Hindlimb muscle (tissue), 1 donor: ENCODE measurements at regions not wholly inside any gene's neighbourhood (a gene's known extent, or its start where the extent isn't known, plus 50 kb on each side); places are given as distances from the start of the nearest gene placed in this dataset.

Source experiments
- DNase-seq: peaks from one replicate; pipeline ENCODE4 v3.0.0-alpha.2; 2013

- no peak for DNase-seq
Observed at GRCh38 chr6:156029286-156029985, 573.8 kb upstream of the NOX3 start.

GRCh38 chr6:156028335-156029131 is 572.9 kb upstream of the NOX3 start:
- DNase-seq: no peak

- DNase-seq: no peak
Observed at GRCh38 chr6:156027248-156027626, 571.6 kb upstream of the NOX3 start.

GRCh38 chr6:156026486-156027247 is 571.0 kb upstream of the NOX3 start:
- DNase-seq: no peak

- no peak for DNase-seq
Observed at GRCh38 chr6:156024339-156024738, 568.7 kb upstream of the NOX3 start.

DNA sequence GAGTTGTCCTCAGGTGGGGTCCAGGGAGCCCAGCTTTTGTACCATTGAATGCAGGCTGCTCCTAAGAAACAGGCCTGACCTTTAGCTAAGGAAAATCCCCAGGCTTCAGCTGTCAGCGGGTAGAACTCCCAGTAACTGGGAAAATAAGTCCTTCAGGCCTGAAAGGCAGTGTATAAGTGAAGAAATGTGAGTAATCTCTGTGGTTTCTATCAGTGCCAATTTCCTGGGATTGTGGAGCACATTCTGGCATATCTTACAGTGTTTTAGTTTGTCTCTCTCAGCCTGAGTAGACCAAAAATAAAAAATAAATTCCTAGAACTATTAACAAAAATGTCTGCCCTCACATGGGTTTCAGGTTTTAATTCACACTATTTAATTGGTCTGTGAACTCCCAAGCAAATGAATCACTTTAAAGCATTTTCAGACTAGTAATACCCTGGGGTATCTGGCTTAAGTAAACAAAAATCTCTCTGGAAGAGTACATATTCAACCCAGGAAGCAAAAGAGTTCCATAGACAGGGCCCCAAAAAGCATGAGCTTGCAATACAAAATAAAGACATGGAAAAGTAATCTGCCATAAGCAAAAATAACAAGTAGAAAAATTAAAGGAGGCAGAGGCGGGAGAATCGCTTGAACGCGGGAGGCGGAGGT is 566.2 kb upstream of the NOX3 start:
- no peak for DNase-seq

DNA sequence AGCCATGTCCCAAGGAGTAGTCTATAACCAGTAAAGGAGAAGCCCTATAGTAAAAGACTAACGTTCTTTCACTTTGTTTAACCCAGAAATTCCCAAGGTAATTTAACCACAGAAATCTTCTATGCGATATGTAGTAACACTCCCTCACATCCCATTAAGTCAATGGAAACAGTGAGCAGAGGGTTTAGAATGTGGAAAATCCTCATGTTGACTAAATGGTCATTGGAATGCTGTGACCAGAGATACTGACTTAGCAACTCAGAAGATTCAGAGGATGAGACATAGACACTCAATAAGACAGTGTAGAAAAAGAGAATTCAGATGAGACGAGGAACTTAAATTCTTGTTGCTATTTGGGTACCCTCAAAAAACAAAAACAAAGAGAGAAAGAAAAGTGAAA is 562.2 kb upstream of the NOX3 start:
- no peak for DNase-seq

GRCh38 chr6:156016186-156016976 is 560.7 kb upstream of the NOX3 start:
- no peak for DNase-seq

- no peak for DNase-seq
Observed at GRCh38 chr6:156013155-156013554, 557.5 kb upstream of the NOX3 start.

GRCh38 chr6:156009656-156010055 is 554.0 kb upstream of the NOX3 start:
- no peak for DNase-seq

DNA sequence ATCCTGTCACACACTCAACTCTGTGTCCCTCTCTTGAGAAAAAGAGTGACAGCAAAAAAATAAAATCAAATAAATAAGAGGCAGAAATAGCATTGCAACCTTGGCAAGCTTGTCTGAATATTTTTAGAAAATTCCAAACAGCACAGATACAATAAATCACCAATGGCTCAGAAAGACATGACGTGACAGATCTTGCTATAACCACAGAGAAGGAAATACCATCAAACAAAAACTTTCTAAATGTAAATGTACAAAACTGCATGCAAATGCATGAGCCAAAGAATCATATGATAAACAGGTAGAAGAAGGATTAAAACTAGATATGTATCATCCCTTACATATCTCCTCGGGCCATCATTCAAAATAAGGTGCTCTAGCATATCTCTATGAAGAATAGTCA is 549.2 kb upstream of the NOX3 start:
- DNase-seq: no peak

- DNase-seq: no peak
Observed at GRCh38 chr6:155996151-155996550, 540.5 kb upstream of the NOX3 start.

DNA sequence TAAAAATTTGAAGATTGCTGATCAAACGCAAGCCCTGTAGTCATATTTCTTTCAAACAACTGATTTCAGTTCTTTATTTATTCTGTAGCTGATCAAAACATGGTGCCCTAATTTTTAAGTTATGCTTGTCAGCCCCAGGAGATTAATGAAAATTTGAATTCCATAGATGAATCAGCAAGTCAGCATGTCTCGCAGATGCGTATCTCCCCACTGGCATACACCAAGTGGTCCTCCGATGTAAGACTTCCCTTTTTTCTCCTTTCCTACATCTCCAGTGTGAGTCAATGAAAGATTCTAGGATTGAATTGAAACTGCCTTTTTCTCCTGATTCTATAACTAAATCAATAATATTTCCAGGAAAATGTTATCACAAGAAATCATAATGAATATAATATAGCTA is 539.6 kb upstream of the NOX3 start:
- DNase-seq: no peak

DNA sequence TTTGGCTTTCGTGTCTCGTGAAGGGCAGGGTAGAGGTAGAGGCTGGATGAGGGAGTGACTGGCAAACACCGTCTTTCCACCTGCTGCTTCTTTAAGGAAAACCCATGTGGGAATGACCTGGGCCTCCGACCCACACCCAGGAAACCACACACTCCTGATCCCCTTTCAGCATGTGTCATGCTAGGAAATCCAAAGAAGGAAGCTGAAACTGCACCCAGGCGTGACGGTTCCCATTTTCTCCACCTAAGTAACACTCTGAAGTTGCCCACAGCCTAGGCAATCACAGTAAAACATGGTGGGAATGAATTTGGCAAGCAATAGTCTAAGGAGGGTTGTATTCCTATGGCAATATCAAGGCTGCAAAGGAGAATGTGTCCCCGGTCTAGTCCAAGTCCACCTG is 538.4 kb upstream of the NOX3 start:
- no peak for DNase-seq

DNA sequence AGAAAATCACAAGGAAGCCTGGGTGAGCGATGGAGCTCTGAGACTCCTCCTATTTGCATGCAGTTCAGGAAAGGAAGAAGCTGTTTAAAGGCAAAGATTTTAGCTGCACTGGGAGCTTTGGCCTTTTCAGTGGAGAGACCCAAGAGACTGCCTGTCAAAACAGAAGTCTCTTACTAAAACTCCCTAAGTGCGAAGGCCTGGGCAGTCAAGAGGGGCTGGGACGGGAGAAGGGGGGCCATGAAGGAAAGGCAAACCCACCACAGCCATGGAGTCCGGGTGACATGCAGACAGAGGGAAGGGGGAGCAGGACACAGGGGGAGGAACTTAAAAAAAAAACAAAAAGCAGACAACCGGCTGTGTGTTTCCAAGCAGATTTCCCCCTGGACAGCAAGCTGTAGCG is 537.6 kb upstream of the NOX3 start:
- DNase-seq: peak; percentile 18

DNA sequence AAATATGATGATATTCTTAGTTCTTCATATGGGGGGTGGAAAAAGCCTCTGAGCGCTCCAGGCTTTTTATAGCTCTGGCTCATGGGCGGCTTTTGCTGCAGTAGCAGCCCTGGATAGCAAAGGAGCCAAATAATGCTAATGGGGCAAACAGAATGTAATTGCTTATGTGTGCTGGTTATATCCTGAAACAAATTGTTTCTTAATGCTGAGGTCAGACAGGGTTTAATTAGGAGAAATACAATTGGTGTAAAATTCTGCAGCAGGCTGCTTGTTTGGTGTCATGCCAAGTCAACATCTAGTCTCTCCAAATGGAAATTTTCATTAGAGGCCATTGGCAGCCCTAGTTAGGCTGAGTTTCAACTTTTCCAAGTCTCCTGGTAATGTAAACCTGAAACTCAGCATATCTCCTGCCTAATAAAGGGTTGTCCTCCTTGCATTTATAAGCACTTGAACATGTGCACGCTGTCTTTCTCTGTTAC is 530.1 kb upstream of the NOX3 start:
- DNase-seq: peak; percentile 84

DNA sequence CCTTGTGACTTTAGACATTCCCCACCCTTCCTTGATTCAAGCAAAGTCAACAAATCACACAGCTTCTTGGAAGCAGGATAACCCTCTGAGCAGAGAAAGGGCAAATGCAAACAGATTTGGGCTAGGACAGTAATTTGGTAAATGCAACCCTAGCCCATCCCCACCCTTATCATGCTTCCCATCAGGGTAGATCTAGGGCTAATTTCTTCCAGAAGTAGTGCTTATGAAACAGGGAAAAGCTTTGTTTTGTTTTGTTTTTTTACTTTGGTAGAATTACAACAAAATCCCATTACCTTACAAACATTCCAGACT is 525.1 kb upstream of the NOX3 start:
- DNase-seq: no peak

DNA sequence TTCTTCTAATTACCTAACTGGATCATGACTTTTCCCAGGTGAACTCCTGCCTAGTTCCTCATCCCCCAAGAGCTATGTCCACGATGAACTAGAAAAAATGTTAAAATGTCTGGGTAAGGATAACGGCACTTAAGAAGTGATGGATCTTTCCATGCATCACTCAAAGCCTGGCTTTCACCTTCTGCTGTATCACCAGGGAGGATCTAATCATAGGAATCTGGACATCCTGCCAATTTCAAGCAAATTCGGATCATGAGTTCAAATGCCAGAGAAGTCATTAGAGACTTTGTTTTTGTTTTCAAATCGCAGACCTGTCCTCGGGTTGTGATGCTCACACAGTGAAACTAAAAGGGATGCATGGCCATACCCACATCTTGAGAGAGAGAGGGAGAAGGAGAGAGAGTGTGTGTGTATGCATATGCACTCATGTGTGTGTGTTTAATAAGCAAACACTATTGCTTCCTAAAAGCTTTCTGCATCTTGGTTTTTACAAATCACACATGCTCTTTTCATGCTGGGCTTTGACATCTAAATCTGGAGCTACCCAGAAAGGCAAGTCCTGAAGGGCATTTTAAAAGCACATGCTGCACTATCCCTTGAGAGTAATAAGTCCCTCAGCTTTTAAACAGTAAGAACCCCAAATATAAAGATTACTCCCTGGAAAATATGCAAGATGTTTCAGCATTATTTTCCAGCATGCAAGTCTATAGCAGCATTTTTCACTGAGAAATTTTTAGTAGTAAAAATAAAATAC is 524.6 kb upstream of the NOX3 start:
- DNase-seq: no peak

- no peak for DNase-seq
Observed at GRCh38 chr6:155975506-155975905, 519.9 kb upstream of the NOX3 start.

GRCh38 chr6:155974811-155975323 is 519.2 kb upstream of the NOX3 start:
- no peak for DNase-seq

GRCh38 chr6:155974359-155974758 is 518.7 kb upstream of the NOX3 start:
- no peak for DNase-seq
